ENCODE measurements at regions not wholly inside any gene's neighbourhood (a gene's known extent, or its start where the extent isn't known, plus 50 kb on each side); places are given as distances from the start of the nearest gene placed in this dataset.

GRCh38 chr10:89142590-89142989 is 64.5 kb downstream of the CH25H start:
- H3K4me2 ChIP-seq (ENCODE audit: low read length) = no peak overlapping the region
- FAIRE-seq (no peak), DNase-seq (ENCODE audit: low read depth) (no peak)
- no peaks in the 10 kb centered on the region for H3K36me3 Mint-ChIP-seq (ENCODE audit: low read depth, unreplicated experiment)
- no peaks in the 10 kb centered on the region for H4K20me1 ChIP-seq (ENCODE audit: insufficient read depth, low read length)
- no peak overlapping the region for H3K9ac ChIP-seq (ENCODE audit: low read length)
- peaks cover 5% of the 10 kb centered on the region for H3K27me3 Mint-ChIP-seq (ENCODE audit: low read depth, unreplicated experiment)
- no peak overlapping the region for H3K4me3 Mint-ChIP-seq (ENCODE audit: unreplicated experiment)
- no peaks in the 10 kb centered on the region for H3K9me3 Mint-ChIP-seq (ENCODE audit: unreplicated experiment)
- no peak for TF ChIP-seq CTCF (IDR thresholded peaks at IDR 0.05; ENCODE audit: insufficient read depth, low read depth, low read length)
- TF ChIP-seq EZH2 (IDR thresholded peaks at IDR 0.05; ENCODE audit: insufficient read depth, low read length) = no peak
- H3K79me2 ChIP-seq (ENCODE audit: insufficient read depth, low read length) = no peaks in the 10 kb centered on the region
- no peaks in the 10 kb centered on the region for H3K4me1 ChIP-seq (ENCODE audit: insufficient read depth, low read length)
- H3K36me3 ChIP-seq (ENCODE audit: insufficient read depth, low read length) = no peaks in the 10 kb centered on the region
- no peak overlapping the region for H3K27ac ChIP-seq (ENCODE audit: low read depth, low read length)
- H3K27me3 ChIP-seq (ENCODE audit: insufficient read depth, low read length) = no peaks in the 10 kb centered on the region
- H3K4me1 Mint-ChIP-seq (ENCODE audit: low read depth, unreplicated experiment) = peaks cover 4% of the 10 kb centered on the region
- no peak overlapping the region for H2AFZ ChIP-seq (ENCODE audit: low read depth, low read length)
- no peaks in the 10 kb centered on the region for H3K9me3 ChIP-seq (ENCODE audit: insufficient read depth, low read depth, low read length)
- no peak overlapping the region for H3K4me3 ChIP-seq (ENCODE audit: insufficient read depth, low read depth, low read length)
- H3K27ac Mint-ChIP-seq (ENCODE audit: unreplicated experiment) = no peak overlapping the region

- no peak overlapping the region for H3K4me3 ChIP-seq (ENCODE audit: insufficient read depth, low read depth, low read length)
- H3K36me3 ChIP-seq (ENCODE audit: insufficient read depth, low read length) = no peaks in the 10 kb centered on the region
- Mint-ChIP-seq H3K4me3 (ENCODE audit: unreplicated experiment) (no peak overlapping the region), H3K36me3 (ENCODE audit: low read depth, unreplicated experiment) (no peaks in the 10 kb centered on the region), H3K4me1 (ENCODE audit: low read depth, unreplicated experiment) (peaks cover 4% of the 10 kb centered on the region), H3K27me3 (ENCODE audit: low read depth, unreplicated experiment) (peaks cover 5% of the 10 kb centered on the region), H3K27ac (ENCODE audit: unreplicated experiment) (no peak overlapping the region), H3K9me3 (ENCODE audit: unreplicated experiment) (no peaks in the 10 kb centered on the region)
- H2AFZ ChIP-seq (ENCODE audit: low read depth, low read length) = no peak overlapping the region
- H3K4me2 ChIP-seq (ENCODE audit: low read length) = no peak overlapping the region
- DNase-seq (ENCODE audit: low read depth) (no peak), FAIRE-seq (peak; percentile 52)
- H3K79me2 ChIP-seq (ENCODE audit: insufficient read depth, low read length) = no peaks in the 10 kb centered on the region
- TF ChIP-seq EZH2 (IDR thresholded peaks at IDR 0.05; ENCODE audit: insufficient read depth, low read length) (no peak), CTCF (IDR thresholded peaks at IDR 0.05; ENCODE audit: insufficient read depth, low read depth, low read length) (no peak)
- no peak overlapping the region for H3K27ac ChIP-seq (ENCODE audit: low read depth, low read length)
- no peaks in the 10 kb centered on the region for H3K27me3 ChIP-seq (ENCODE audit: insufficient read depth, low read length)
- no peaks in the 10 kb centered on the region for H3K4me1 ChIP-seq (ENCODE audit: insufficient read depth, low read length)
- no peaks in the 10 kb centered on the region for H4K20me1 ChIP-seq (ENCODE audit: insufficient read depth, low read length)
- no peak overlapping the region for H3K9ac ChIP-seq (ENCODE audit: low read length)
- no peaks in the 10 kb centered on the region for H3K9me3 ChIP-seq (ENCODE audit: insufficient read depth, low read depth, low read length)
Measured at GRCh38 chr10:89138755-89139490, 68.2 kb downstream of the CH25H start.

- H3K4me1 Mint-ChIP-seq (ENCODE audit: low read depth, unreplicated experiment) = peaks cover 4% of the 10 kb centered on the region
- no peaks in the 10 kb centered on the region for H4K20me1 ChIP-seq (ENCODE audit: insufficient read depth, low read length)
Measured at GRCh38 chr10:89134963-89135362, 72.2 kb downstream of the CH25H start.

More at GRCh38 chr10:89134963-89135362, 72.2 kb downstream of the CH25H start:
- FAIRE-seq (no peak), DNase-seq (ENCODE audit: low read depth) (no peak)
- H3K4me3 ChIP-seq (ENCODE audit: insufficient read depth, low read depth, low read length) = no peak overlapping the region
- Mint-ChIP-seq H3K27me3 (ENCODE audit: low read depth, unreplicated experiment) (no peaks in the 10 kb centered on the region), H3K27ac (ENCODE audit: unreplicated experiment) (no peak overlapping the region), H3K4me3 (ENCODE audit: unreplicated experiment) (no peak overlapping the region), H3K36me3 (ENCODE audit: low read depth, unreplicated experiment) (no peaks in the 10 kb centered on the region), H3K9me3 (ENCODE audit: unreplicated experiment) (no peaks in the 10 kb centered on the region)
- TF ChIP-seq EZH2 (IDR thresholded peaks at IDR 0.05; ENCODE audit: insufficient read depth, low read length) (no peak), CTCF (IDR thresholded peaks at IDR 0.05; ENCODE audit: insufficient read depth, low read depth, low read length) (no peak)
- no peaks in the 10 kb centered on the region for H3K36me3 ChIP-seq (ENCODE audit: insufficient read depth, low read length)
- no peak overlapping the region for H2AFZ ChIP-seq (ENCODE audit: low read depth, low read length)
- no peaks in the 10 kb centered on the region for H3K79me2 ChIP-seq (ENCODE audit: insufficient read depth, low read length)
- H3K4me1 ChIP-seq (ENCODE audit: insufficient read depth, low read length) = peaks cover under 1% of the 10 kb centered on the region
- H3K27ac ChIP-seq (ENCODE audit: low read depth, low read length) = no peak overlapping the region
- no peaks in the 10 kb centered on the region for H3K9me3 ChIP-seq (ENCODE audit: insufficient read depth, low read depth, low read length)
- no peak overlapping the region for H3K9ac ChIP-seq (ENCODE audit: low read length)
- no peaks in the 10 kb centered on the region for H3K27me3 ChIP-seq (ENCODE audit: insufficient read depth, low read length)
- no peak overlapping the region for H3K4me2 ChIP-seq (ENCODE audit: low read length)

All from astrocyte (in vitro differentiated cells and primary cell).